HAP-1 (cell line): ENCODE measurements at regions not wholly inside any gene's neighbourhood (a gene's known extent, or its start where the extent isn't known, plus 50 kb on each side); places are given as distances from the start of the nearest gene placed in this dataset.

Experiments
- DNase-seq, 2 experiments: peaks; one replicate each; pipeline ENCODE4 v3.0.0-alpha.2; 2016 to 2020; ENCODE audit warnings: low spot score in 2 of 2
- H3K27me3 ChIP-seq: fragments of 250-450 bp; sonication (Bioruptor Pico); 2 replicates; pipeline ENCODE4 v1.5.1; 2020; ENCODE audit warnings: low read depth, mild to moderate bottlenecking, moderate library complexity
- H3K36me3 ChIP-seq: fragments of 250-450 bp; sonication (Bioruptor Pico); replicated peaks from 2 replicates; pipeline ENCODE4 v1.5.1; 2020; ENCODE audit warnings: mild to moderate bottlenecking
- H3K4me1 ChIP-seq: fragments of 250-450 bp; sonication (Bioruptor Pico); 2 replicates; pipeline ENCODE4 v1.5.1; 2020; ENCODE audit warnings: mild to moderate bottlenecking
- H3K4me3 ChIP-seq: fragments of 250-450 bp; sonication (Bioruptor Pico); 2 replicates; pipeline ENCODE4 v1.5.1; 2020; ENCODE audit warnings: mild to moderate bottlenecking, moderate library complexity
- H3K9me3 ChIP-seq: fragments of 250-450 bp; sonication (Bioruptor Pico); 2 replicates; pipeline ENCODE4 v1.5.1; 2020; ENCODE audit warnings: mild to moderate bottlenecking, moderate library complexity
- in situ Hi-C: fragments of 300-500 bp; cut with MboI; formaldehyde crosslinking; loops from 3 replicates; pipeline ENCODE4 v1.14.3; 2020; ENCODE audit warnings: low sequenced_read_pairs, inconsistent platforms, mixed read lengths

DNA sequence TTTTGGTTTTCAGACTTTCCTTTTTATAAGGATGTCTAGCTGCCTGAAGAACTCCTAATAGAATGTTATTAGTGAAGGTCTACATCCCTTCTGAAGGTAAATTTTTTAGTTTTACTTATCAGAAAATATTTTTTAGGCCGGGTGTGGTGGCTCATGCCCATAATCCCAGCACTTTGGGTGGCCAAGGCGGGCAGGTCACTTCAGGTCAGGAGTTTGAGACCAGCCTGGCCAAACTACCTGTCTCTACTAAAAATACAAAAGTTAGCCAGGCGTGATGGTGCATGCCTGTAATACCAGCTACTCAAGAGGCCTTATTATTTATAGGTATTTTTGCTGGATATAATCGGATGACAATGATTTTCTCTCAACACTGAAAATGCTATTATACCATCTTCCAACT, 181.9 kb upstream of the KCNK2 start:
- DNase-seq = no peak
- H3K36me3 ChIP-seq = no peaks in the 10 kb centered on the region
- no peaks in the 10 kb centered on the region for H3K27me3 ChIP-seq
- H3K9me3 ChIP-seq = no peaks in the 10 kb centered on the region
- in situ Hi-C loops = no loop called here
- H3K4me3 ChIP-seq = no peak overlapping the region
- H3K4me1 ChIP-seq = peaks cover 15% of the 10 kb centered on the region

DNA sequence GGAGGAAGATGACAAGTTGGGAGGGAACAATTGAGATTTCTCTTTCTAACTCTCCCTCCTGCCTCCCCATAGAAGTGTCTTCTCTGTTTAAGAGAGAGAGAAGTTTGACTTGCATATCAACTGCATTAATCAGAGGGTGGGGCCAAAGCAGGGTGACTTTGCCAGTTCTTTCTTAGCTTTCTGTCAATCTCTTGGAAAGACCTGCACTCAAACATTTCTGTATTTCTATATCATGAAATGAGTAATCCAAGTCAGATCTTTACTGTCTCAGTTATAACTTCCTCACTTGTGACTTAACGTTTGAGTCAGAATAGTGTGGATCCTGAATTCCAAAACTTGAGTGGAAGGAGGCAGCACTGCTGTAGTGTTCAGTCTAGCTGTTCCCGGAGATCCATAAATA, 180.8 kb upstream of the KCNK2 start:
- no peaks in the 10 kb centered on the region for H3K27me3 ChIP-seq
- no peaks in the 10 kb centered on the region for H3K9me3 ChIP-seq
- peaks cover 14% of the 10 kb centered on the region for H3K4me1 ChIP-seq
- in situ Hi-C loops = no loop called here
- no peak for DNase-seq
- H3K4me3 ChIP-seq = no peak overlapping the region
- H3K36me3 ChIP-seq = no peaks in the 10 kb centered on the region

DNA sequence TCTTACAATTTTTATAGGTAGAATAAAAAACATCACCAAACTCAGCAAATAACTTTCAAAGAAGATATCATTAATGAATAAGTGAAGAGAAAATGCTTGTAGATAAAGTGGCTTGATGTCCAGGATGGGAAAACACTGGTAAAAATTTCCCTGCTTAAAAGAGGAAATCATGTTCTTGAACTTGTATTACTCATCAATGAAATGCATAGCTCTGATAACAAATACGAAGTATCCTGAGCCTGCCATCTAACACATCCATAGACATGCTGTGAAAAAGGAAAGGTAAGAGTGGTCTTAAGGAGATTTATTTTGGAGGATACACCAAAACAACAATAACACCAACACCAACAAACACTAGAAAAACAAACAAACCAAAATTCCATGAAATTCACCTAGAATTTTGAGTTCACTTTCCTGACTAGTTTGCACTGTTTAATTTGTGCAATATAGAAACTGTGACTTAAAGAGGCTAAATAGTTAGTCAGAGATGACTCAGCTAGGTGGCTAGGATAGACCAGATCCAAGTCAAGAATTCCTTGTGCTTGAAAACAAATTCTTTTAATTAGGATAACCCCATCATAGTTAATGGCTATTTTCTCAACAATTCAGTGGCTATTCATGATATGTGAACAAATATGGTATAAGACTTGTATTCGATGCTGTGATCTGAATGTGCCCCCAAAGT, 179.8 kb upstream of the KCNK2 start:
- no peak for DNase-seq
- no peak overlapping the region for H3K4me3 ChIP-seq

DNA sequence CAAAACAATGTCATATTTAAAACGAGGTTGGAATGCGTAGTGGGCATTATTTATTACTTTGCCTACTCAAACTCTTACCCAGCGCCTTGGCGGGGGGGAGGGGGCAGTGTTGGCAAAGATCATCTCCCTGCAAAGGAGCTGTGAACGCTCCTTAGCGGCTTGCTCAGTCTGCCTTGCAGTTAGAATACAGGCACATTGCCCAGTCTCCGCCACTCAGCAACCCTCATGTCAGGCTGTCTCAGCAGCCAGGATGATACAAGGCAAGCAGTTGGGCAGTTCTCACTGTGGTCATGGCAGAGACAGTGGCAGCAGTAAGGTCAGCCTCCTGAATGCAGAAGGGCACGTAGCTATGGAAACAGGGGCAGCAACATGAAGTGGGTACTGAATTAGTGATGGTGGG, 170.4 kb upstream of the KCNK2 start:
- H3K4me3 ChIP-seq = no peak overlapping the region
- no peak for DNase-seq
- H3K36me3 ChIP-seq = no peaks in the 10 kb centered on the region
- no peaks in the 10 kb centered on the region for H3K4me1 ChIP-seq
- in situ Hi-C loops = no loop called here
- H3K27me3 ChIP-seq = no peaks in the 10 kb centered on the region
- no peaks in the 10 kb centered on the region for H3K9me3 ChIP-seq

More for the DNA sequence above, 179.8 kb upstream of the KCNK2 start:
- Histone ChIP-seq H3K27me3 (no peaks in the 10 kb centered on the region), H3K4me1 (peaks cover 6% of the 10 kb centered on the region), H3K9me3 (no peaks in the 10 kb centered on the region), H3K36me3 (no peaks in the 10 kb centered on the region)
- in situ Hi-C loops = no loop called here

DNA sequence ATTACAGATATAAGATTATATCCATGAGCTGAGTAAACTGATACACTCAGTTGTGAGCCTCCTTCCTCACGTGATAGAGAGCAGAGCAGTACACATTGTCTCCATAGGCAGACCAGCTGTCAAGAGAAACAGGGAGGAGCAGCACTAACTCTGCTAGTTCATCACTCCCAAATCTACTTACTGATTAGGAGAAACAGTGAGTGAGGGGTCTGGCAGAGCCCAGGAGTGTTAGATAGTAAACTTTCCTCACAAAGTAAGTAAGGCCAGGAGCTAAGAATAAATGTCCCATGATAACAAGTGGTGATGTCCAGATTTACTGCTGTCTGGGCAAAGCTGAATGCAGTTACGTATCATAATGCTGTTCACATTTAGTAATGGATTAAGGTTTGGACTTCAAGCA, 168.6 kb upstream of the KCNK2 start:
- no peaks in the 10 kb centered on the region for H3K36me3 ChIP-seq
- in situ Hi-C loops = no loop called here
- H3K9me3 ChIP-seq = no peaks in the 10 kb centered on the region
- H3K27me3 ChIP-seq = no peaks in the 10 kb centered on the region
- no peak for DNase-seq
- no peak overlapping the region for H3K4me3 ChIP-seq
- H3K4me1 ChIP-seq = no peaks in the 10 kb centered on the region

DNA sequence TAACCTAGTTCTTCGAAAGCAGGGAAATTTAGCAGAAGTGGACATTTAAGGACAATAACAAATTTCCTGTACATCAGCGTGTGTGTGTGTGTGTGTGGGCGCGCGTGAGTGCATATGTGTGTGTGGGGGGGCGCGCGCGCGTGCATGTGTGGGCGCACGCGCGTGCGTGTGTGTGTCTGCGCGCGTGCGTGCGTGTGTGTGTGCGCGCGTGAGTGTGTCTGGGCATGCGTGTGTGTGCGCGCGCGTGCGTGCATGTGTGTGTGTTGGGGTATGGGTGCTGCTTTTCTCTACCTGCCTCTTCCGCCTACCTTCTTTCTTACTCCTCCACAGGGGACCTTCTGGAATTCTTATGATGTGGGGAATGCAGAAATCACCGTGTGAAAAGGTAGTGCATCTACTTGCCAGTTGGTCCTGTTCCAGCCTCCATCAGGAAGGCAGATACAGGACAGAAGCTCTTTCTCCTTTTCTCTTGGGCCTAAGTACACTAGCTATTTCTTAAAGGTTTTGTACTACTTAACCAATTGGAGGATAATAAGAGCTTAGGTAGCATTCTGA, 165.4 kb upstream of the KCNK2 start:
- in situ Hi-C loops = no loop called here
- Histone ChIP-seq H3K36me3 (no peaks in the 10 kb centered on the region), H3K9me3 (no peaks in the 10 kb centered on the region), H3K27me3 (no peaks in the 10 kb centered on the region), H3K4me3 (no peak overlapping the region), H3K4me1 (no peaks in the 10 kb centered on the region)
- no peak for DNase-seq

DNA sequence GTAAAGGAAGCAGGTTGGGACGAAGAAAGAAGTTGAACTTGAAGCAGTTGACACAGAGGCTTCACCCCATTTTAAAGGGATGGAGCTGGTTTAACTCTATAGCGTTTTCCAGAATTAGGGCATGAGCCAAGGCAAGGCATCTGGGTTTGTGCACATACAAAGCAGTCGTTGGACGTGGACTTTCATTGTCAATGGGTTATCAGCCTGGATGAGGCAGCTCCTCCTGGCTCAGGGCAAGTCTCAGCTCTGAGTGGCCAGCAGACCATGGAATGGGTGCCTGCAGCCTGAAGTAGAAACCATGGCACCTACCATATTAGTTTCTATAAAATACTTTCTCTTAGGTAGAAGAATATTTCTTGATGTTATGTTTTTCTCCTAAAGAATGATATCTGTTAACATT, 163.8 kb upstream of the KCNK2 start:
- Histone ChIP-seq H3K36me3 (no peaks in the 10 kb centered on the region), H3K27me3 (no peaks in the 10 kb centered on the region), H3K4me1 (no peaks in the 10 kb centered on the region), H3K4me3 (no peak overlapping the region), H3K9me3 (no peaks in the 10 kb centered on the region)
- no peak for DNase-seq
- in situ Hi-C loops = no loop called here

DNA sequence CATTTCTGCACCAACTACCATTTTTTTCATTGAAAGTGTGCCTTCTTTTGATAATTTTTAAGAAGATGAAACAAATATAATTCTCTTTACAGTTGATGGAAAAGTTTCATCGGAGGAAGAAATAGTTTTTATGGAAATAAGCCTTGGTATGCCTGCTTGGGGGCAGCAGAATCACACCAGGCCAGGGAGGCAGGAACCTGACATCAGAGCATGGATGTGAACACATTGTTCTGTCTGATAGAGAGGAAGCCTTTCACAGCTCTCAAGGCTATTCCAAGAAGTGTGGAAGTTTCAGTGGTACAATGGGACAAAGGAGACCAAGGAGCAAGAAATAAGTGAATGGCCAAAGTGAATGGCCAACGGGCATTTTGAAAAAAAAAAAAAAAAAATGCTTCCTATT, 162.2 kb upstream of the KCNK2 start:
- DNase-seq = no peak
- no peaks in the 10 kb centered on the region for H3K4me1 ChIP-seq
- in situ Hi-C loops = no loop called here
- H3K36me3 ChIP-seq = no peaks in the 10 kb centered on the region
- no peak overlapping the region for H3K4me3 ChIP-seq
- no peaks in the 10 kb centered on the region for H3K27me3 ChIP-seq
- no peaks in the 10 kb centered on the region for H3K9me3 ChIP-seq

DNA sequence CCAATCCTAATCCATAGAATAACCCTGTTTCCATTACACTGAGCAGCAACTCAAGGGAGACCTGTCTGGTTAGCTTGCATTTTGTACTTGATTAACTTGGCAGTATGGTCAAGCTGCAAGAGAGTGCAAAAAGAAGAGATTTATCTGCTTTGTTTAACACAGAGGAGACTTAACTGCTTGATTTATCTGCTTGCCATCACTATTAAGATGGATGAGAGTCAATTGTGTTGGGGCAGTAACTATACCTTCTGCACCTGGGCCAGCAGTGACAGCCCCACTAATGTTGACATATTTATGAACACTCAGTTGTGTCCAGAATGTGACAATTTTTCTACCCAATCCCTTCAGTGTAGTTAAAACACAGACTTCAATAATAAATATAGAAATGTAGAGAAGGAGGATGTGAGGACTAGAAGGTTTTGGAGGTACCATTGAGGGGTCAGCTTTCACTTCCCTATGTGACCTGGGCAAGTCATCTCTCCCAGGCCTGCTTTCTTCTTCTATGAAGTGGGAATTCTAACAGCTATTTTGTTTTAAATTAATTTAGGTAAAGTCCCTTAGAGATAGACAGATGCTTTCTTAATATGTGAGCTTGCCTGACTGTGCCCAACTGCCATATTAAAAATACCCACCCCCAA, 159.1 kb upstream of the KCNK2 start:
- Histone ChIP-seq H3K36me3 (no peaks in the 10 kb centered on the region), H3K4me3 (no peak overlapping the region)

DNA sequence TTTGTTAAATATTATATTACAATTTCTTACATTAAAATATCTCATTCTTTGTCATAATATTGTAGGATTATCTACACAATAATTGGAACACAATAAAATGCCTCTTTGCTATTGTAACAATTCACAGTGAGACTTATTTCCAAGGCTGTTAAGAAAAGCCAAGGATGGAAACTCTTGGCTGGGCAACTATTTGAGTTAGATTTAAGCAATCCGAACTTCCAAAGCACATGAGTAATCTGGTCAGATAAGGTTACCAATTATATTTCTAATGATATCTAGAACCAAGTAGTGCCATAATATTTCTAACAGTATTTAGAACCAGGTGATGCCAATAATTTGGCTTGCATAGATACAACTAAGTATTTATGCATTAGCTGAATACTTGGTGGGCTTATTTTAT, 154.7 kb upstream of the KCNK2 start:
- no peak for DNase-seq
- in situ Hi-C loops = no loop called here

More for the DNA sequence above, 159.1 kb upstream of the KCNK2 start:
- H3K27me3 ChIP-seq = no peaks in the 10 kb centered on the region
- in situ Hi-C loops = no loop called here
- no peaks in the 10 kb centered on the region for H3K9me3 ChIP-seq
- H3K4me1 ChIP-seq = no peaks in the 10 kb centered on the region
- no peak for DNase-seq

DNA sequence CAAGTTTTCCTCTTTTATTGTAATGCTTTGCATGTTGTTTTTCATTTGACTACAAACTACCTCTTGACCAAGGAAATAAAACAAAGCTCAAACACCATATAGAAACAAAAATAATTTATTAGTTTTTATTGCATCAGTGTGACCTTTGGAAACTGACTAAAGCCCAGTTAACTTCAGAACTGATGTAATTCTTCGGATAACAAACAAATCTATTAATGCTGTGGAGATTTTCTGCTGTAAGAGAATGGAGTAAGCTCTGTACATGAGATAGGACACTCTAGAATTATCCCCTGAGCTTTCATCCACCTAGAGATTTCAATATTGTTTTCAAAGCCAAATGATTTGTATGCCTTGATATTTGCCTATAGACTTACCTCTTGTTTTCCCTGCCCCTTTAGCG, 154.0 kb upstream of the KCNK2 start:
- in situ Hi-C loops = no loop called here
- Histone ChIP-seq H3K4me1 (no peaks in the 10 kb centered on the region), H3K4me3 (no peak overlapping the region), H3K27me3 (no peaks in the 10 kb centered on the region), H3K36me3 (no peaks in the 10 kb centered on the region), H3K9me3 (no peaks in the 10 kb centered on the region)
- DNase-seq = no peak

More for the DNA sequence above, 154.7 kb upstream of the KCNK2 start:
- no peak overlapping the region for H3K4me3 ChIP-seq
- no peaks in the 10 kb centered on the region for H3K4me1 ChIP-seq
- no peaks in the 10 kb centered on the region for H3K36me3 ChIP-seq
- H3K9me3 ChIP-seq = no peaks in the 10 kb centered on the region
- H3K27me3 ChIP-seq = no peaks in the 10 kb centered on the region

DNA sequence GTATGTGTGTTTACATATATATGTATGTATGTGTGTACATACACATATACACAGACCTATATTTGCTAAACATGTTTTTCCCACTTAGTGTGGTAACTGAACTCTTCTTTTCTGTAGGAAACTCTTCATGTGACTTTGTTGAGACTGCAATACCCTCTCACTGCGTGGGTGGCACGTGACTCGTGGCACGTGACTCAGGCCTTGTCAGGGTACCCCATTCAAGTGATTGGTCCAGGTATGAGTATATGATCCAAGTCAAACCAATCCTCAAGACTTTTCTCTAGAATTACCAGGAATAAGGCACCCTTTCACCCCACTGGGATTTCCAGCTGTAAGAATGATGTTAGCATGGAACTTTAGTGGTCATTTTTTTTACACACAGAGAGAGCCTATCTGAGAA, 149.2 kb upstream of the KCNK2 start:
- Histone ChIP-seq H3K9me3 (no peaks in the 10 kb centered on the region), H3K4me3 (no peak overlapping the region), H3K4me1 (no peaks in the 10 kb centered on the region), H3K36me3 (no peaks in the 10 kb centered on the region), H3K27me3 (no peaks in the 10 kb centered on the region)
- no peak for DNase-seq
- in situ Hi-C loops = no loop called here

DNA sequence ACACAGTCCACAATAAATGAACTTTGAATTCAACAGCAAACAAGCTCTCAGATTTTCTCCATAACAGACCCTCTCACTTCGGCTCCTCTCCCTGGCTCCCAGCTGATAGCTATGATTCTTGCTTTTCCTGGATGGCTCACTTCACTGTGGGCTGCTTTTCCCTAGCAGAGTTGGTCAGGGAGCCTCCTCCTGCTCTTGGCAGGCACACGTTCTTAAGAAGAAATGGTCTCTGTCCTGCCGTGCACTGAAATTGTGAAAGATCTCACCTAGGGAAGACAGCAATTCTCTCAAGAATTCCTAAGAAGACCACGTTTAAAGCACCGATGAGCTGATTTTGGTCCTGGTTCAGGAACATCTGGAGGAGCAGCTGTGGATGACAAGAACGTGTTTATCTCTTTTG, 148.5 kb upstream of the KCNK2 start:
- in situ Hi-C loops = no loop called here

DNA sequence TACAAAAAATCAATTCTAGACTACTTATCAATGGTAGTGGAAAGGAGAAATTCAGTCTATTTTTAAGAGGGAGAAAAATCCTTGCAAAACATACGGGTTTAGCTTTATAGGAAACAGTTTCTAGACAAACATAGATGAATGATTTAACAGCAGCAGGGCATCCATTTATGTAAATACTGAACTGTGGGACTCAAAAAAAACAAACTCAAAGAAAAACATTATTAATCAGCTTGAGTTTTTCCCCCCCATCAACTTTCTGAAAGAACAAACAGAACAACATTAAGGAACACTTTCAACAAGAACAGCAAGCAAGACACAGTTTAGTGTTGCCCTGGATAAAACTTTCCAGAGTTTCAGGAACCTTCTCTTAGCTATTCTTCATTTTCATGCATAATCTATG, 147.3 kb upstream of the KCNK2 start:
- Histone ChIP-seq H3K36me3 (no peaks in the 10 kb centered on the region), H3K4me1 (no peaks in the 10 kb centered on the region), H3K9me3 (no peaks in the 10 kb centered on the region), H3K4me3 (no peak overlapping the region), H3K27me3 (no peaks in the 10 kb centered on the region)
- in situ Hi-C loops = no loop called here
- DNase-seq = no peak

More for the DNA sequence above, 148.5 kb upstream of the KCNK2 start:
- Histone ChIP-seq H3K9me3 (no peaks in the 10 kb centered on the region), H3K4me1 (no peaks in the 10 kb centered on the region), H3K4me3 (no peak overlapping the region), H3K36me3 (no peaks in the 10 kb centered on the region), H3K27me3 (no peaks in the 10 kb centered on the region)
- DNase-seq = no peak
